ENCODE measurements at regions not wholly inside any gene's neighbourhood (a gene's known extent, or its start where the extent isn't known, plus 50 kb on each side); places are given as distances from the start of the nearest gene placed in this dataset.

- TF ChIP-seq CTCF (conservative IDR thresholded peaks at IDR 0.05), result no peak
- no peak overlapping the region for H3K27ac ChIP-seq
These were observed 196.7 kb downstream of the SREK1 start for GRCh38 chr5:66340786-66341185.

- H3K27ac ChIP-seq, result no peak overlapping the region
- no peak for TF ChIP-seq CTCF (conservative IDR thresholded peaks at IDR 0.05)
These were observed 198.3 kb downstream of the SREK1 start for GRCh38 chr5:66342341-66342880.

- H3K27ac ChIP-seq, result no peak overlapping the region
- TF ChIP-seq CTCF (conservative IDR thresholded peaks at IDR 0.05), result no peak
These were observed 199.4 kb downstream of the SREK1 start for GRCh38 chr5:66343370-66344071.

GRCh38 chr5:66344544-66344943 lies 200.4 kb downstream of the SREK1 start:
- no peak overlapping the region for H3K27ac ChIP-seq
- no peak for TF ChIP-seq CTCF (conservative IDR thresholded peaks at IDR 0.05)

GRCh38 chr5:66345281-66345680 lies 201.2 kb downstream of the SREK1 start:
- H3K27ac ChIP-seq, result no peak overlapping the region
- no peak for TF ChIP-seq CTCF (conservative IDR thresholded peaks at IDR 0.05)

- no peak overlapping the region for H3K27ac ChIP-seq
- no peak for TF ChIP-seq CTCF (conservative IDR thresholded peaks at IDR 0.05)
These were observed 202.8 kb downstream of the SREK1 start for GRCh38 chr5:66346869-66347268.

GRCh38 chr5:66348387-66349125 lies 204.5 kb downstream of the SREK1 start:
- TF ChIP-seq CTCF (conservative IDR thresholded peaks at IDR 0.05), result no peak
- H3K27ac ChIP-seq, result no peak overlapping the region

All from VCaP (cell line).